NT2/D1 (cell line): ENCODE measurements at regions not wholly inside any gene's neighbourhood (a gene's known extent, or its start where the extent isn't known, plus 50 kb on each side); places are given as distances from the start of the nearest gene placed in this dataset.

Experiments used
- SUZ12 ChIP-seq: IDR thresholded peaks from 2 replicates; pipeline ENCODE4 v1.6.1; 2011; ENCODE audit not compliant: insufficient read length, insufficient read depth; ENCODE audit errors: extremely low read depth
- ZNF274 ChIP-seq: IDR thresholded peaks from 2 replicates; pipeline ENCODE4 v1.6.1; 2011; ENCODE audit warnings: mild to moderate bottlenecking, low read depth, low read length

DNA sequence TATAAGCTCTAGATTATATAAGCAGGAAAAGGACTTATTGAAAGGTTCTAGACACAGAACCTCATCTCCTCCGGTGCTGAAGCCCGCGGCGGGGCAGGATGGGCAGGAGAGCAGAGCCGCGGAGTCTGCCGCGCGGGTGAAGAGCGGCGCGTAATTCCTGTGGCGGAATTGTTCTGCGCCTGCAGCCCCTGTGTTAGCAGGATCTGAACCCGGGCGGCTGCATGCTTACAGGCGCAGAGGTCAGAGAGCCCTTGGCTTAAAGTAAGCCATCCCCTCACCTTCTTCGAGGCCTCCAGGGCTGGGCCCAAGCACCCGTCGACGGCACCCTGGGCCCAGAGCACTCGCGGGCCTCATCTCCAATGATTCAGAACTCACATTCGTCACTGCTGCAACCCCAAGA lies 89.3 kb downstream of the FASLG start:
- TF ChIP-seq ZNF274 = no peak
- TF ChIP-seq SUZ12 = no peak
